GM21367 (cell line): ENCODE measurements at regions not wholly inside any gene's neighbourhood (a gene's known extent, or its start where the extent isn't known, plus 50 kb on each side); places are given as distances from the start of the nearest gene placed in this dataset.

Experiments used
- ATAC-seq: cut with Tn5 transposase; IDR thresholded peaks from one replicate; pipeline ENCODE4 v1.9.1; 2021; ENCODE audit not compliant: unreplicated experiment

GRCh38 chr15:60057554-60057953 is 53.4 kb downstream of the FOXB1 start:
- no peak for ATAC-seq

GRCh38 chr15:60059186-60059585 is 55.1 kb downstream of the FOXB1 start:
- no peak for ATAC-seq

- ATAC-seq, result no peak
These were observed 57.6 kb downstream of the FOXB1 start for GRCh38 chr15:60061758-60062157.

- no peak for ATAC-seq
These were observed 58.7 kb downstream of the FOXB1 start for GRCh38 chr15:60062826-60063225.

- ATAC-seq, result no peak
These were observed 61.8 kb downstream of the FOXB1 start for GRCh38 chr15:60065951-60066350.

- ATAC-seq, result no peak
These were observed 66.9 kb downstream of the FOXB1 start for GRCh38 chr15:60070838-60071493.

DNA sequence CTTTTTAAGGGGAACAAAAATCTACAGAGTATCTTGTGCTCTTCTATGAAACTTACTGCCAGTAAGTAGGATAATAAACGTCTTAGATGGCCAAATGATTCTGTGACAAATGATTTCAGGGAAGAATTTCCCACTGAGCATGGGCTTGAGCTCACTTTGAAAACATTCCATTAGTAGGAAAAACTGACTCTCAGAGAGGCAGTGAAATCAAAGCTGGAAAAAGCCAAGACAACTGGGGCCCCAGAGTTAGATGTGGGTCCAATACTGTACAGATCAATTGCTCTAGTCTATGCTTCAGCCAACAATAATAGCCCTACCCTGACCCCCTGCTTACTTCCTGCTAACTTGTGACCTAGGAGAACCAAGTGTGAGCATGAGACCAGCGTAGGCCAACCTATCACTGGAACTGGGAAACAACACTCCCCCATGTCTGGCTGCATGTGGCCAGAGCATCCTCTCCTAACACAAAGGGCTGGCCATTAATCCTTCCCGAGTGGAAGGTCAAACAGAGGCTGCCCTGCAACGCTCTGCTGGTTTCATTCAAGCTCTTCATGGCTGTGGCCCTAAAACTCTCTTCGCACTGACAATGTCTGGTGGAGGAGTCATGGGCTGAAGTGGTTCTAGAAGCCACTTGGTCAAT is 68.8 kb downstream of the FOXB1 start:
- ATAC-seq, result no peak

DNA sequence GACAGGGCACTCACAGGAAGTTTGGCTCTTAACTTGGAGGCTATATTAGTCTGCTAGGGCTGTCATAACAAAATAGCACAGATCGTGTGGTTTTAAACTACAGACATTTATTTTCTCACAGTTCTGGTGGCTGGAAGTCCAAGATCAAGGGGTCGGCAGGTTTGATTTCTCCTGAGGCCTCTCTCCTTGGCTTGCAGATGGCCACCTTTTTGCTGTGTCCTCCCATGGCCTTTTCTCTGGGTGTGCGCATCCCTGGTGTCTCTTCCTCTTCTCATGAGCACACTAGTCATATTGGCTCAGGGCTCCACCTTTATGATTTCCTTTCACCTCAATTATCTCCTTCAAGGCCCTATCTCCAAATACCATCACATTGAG is 69.3 kb downstream of the FOXB1 start:
- no peak for ATAC-seq

- ATAC-seq, result no peak
These were observed 70.2 kb downstream of the FOXB1 start for GRCh38 chr15:60074181-60074885.

GRCh38 chr15:60076045-60076444 is 71.9 kb downstream of the FOXB1 start:
- ATAC-seq, result no peak

GRCh38 chr15:60076582-60077276 is 72.6 kb downstream of the FOXB1 start:
- ATAC-seq, result no peak

DNA sequence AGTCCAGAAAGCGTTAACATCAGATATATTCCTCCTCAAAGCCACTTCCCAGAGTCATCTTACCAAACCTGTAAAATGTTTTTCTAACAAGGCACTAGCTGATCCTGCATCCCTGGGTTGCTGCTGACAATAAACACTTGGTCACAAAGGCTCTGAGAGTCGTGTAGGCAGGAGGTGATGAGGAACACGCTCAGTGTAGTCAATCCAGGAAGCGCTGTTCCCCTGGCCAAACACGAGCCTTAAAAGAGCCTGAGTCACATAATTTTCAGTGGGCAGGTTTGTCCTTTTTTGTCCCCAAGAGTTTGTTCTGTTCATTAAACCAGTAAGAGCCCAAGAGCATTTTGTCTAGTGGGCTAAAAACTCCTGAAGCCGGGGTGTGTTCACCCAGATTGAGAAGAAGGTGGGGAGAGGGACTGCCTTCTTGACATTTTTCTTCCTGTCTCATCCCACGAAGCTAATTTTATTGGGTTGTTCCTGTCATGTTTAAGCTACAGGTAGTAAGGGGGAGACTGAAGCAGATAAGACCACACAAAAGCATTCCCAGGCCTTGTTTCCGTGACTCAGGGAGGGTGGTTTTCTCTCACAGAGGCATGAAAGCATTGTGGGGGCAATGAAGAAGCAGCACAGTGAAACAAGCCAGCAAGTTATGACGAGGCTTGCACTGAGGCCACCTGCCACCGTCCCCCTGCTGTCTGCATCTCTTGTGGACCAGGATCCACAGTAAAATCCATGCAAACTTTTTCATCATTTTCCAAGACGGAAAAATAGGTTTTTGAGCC is 73.7 kb downstream of the FOXB1 start:
- no peak for ATAC-seq

GRCh38 chr15:60079210-60079609 is 75.1 kb downstream of the FOXB1 start:
- no peak for ATAC-seq

DNA sequence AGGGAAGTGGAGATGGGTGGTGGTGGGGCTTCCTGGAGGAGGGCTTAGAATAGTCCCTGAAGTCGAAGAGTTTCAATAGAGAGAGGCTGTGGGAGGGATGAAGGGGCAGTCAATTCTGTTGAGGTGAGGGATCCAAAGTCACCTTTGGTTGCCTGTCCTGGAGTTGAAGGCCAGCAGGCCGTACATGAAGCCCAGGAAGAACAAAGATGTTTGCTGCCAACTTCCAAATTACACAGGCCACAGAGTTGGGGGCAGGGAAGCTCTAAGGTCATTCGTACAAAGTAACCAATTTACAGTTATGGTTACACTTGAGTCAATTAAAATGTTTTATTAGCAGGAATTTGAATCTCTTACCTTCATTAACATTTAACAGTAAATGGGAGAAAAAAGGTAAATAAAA is 77.9 kb downstream of the FOXB1 start:
- ATAC-seq, result no peak

DNA sequence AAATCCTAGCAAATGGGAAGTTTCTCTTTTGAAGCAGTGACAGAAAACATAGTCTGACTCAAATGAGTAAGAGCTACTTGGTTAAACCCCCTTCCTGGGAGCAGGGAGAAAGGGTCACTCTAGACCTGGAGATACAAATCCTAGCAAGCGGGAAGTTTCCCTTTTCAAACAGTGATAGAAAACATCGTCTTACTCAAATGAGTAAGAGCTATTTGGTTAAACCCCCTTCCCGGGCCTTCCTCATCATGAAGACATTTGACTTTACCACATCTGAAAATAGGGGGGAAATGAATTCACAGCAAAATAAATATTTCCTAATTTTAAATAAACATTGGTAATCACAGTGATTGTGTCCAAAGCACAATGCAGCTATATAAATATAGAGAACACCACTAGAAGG is 79.2 kb downstream of the FOXB1 start:
- no peak for ATAC-seq

DNA sequence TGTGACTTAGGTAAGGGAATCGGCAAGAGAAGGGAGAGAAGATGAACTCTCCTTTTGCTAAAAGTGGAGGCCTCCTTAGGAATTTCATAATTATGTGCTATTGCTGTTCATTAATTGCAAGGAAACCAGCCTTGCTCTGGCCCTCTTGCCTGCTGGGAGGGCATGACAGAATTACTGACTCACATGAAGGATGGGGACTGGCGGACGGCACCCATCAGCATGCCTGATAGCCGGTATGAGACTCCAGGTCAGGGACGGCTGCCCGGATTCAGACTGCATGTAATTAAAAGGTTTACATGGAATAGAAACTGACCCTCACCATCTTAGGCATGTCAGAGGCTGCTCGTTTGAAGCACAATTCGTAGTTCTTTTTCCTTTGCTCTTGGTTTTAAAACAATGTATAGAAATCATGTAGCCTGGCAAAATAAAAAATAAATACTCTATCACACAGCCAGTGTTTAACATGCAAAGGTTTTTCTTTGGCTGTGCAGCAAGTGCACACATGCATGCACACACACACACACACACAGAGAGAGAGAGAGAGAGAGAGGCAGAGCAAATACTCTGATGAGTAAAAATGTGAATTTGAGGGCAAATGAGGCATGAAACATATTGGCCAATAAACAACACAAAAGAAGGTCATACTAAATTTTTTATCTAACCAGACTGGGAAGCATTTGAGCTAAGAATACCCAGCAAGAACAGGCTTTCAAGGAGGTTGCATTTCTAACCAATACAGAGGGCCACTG is 82.7 kb downstream of the FOXB1 start:
- ATAC-seq, result no peak

GRCh38 chr15:60087561-60087960 is 83.5 kb downstream of the FOXB1 start:
- ATAC-seq, result no peak

- ATAC-seq, result no peak
These were observed 86.6 kb downstream of the FOXB1 start for GRCh38 chr15:60090747-60091146.

DNA sequence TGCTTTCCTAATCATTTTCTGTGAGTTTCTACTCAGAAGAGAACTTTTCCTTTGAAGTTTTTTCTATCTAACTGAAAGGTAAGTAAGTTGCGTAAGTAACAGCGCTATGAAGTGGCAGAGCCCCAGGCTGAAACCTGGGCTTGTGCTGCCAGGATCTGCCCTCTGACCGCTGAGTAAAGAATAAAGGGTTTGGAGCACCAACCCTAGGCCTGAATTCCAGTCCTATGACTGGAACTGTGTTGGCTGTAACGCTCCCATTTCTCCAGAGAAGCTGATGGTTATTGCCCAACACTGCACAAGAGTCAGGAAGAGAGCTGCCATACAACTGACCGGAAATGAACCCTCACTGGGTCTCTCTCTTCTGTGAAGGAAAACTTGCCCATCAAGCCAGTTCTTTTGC is 87.0 kb downstream of the FOXB1 start:
- ATAC-seq, result no peak

- no peak for ATAC-seq
These were observed 87.8 kb downstream of the FOXB1 start for GRCh38 chr15:60091911-60092310.
